ENCODE measurements at regions not wholly inside any gene's neighbourhood (a gene's known extent, or its start where the extent isn't known, plus 50 kb on each side); places are given as distances from the start of the nearest gene placed in this dataset.
"Not testable (repeated sequence)": the region's sequence is repeated elsewhere in the genome, so short reads cannot be mapped to it uniquely, and the experiment has no call there.

DNA sequence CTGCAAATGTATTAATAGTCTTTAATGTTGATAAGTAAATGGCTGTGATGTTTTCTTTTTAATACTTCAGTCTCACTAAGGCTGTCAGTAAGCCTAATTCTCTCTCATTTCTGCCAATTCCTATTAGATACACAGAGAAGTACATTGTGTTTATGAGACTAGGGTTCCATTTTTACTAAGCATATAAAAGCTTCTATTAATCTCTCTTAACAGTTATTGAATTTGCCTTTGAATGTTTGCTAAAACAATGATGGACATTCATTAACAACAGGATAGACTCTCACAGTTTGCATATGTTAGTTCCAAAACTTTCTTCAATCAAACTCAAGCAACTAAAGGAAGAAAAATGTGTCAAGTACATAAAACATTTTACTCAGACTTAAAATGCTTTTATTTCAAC lies 659.3 kb downstream of the TLE1 start:
- DNase-seq (ENCODE audit: low spot score): no peak
- TF ChIP-seq, protein P1, sequence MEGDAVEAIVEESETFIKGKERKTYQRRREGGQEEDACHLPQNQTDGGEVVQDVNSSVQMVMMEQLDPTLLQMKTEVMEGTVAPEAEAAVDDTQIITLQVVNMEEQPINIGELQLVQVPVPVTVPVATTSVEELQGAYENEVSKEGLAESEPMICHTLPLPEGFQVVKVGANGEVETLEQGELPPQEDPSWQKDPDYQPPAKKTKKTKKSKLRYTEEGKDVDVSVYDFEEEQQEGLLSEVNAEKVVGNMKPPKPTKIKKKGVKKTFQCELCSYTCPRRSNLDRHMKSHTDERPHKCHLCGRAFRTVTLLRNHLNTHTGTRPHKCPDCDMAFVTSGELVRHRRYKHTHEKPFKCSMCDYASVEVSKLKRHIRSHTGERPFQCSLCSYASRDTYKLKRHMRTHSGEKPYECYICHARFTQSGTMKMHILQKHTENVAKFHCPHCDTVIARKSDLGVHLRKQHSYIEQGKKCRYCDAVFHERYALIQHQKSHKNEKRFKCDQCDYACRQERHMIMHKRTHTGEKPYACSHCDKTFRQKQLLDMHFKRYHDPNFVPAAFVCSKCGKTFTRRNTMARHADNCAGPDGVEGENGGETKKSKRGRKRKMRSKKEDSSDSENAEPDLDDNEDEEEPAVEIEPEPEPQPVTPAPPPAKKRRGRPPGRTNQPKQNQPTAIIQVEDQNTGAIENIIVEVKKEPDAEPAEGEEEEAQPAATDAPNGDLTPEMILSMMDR (IDR thresholded peaks at IDR 0.05; ENCODE audit: extremely low read depth, missing control alignments): no peak

DNA sequence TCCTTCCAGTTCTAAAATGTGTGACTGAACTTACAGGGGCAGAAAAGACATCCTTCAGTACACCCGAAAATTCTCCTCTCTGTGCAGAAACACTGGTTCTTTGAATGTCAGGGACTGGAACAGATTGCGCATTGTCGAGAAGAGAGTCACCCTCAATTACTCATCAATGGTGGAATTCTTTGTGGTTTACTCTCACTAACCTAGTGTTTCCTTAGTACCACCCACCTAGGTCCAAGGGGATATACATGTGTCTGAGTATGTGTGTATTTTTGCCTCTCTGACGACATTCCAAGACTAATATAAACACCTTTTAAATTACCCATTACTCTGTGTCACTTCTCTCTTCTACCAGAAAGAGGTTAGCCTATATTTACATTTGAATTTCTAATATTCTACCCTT lies 660.8 kb downstream of the TLE1 start:
- no peak for DNase-seq (ENCODE audit: low spot score)

DNA sequence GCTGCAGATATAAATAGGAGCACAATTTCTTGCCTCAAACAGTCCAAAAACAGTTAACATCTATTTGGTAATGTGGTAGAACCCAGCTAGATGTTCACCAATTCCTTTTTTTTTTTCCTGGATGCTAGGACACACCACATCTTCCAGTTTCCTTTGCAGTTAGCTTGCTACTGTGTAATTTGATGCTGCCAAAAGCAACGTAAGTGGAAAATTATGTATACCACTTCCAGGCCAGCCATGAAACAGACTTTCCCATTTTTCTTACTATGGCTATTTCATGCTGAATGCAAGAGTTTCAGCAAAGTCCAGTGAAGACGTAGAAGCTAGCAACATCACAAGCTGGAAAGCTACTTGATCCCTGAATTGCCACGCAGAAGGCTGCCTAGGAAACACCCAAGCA lies 667.2 kb downstream of the TLE1 start:
- no peak for DNase-seq (ENCODE audit: low spot score)
- TF ChIP-seq, protein P1 (IDR thresholded peaks at IDR 0.05; ENCODE audit: extremely low read depth, missing control alignments): no peak

More for the DNA sequence above, 660.8 kb downstream of the TLE1 start:
- TF ChIP-seq, protein P1 (IDR thresholded peaks at IDR 0.05; ENCODE audit: extremely low read depth, missing control alignments): no peak

DNA sequence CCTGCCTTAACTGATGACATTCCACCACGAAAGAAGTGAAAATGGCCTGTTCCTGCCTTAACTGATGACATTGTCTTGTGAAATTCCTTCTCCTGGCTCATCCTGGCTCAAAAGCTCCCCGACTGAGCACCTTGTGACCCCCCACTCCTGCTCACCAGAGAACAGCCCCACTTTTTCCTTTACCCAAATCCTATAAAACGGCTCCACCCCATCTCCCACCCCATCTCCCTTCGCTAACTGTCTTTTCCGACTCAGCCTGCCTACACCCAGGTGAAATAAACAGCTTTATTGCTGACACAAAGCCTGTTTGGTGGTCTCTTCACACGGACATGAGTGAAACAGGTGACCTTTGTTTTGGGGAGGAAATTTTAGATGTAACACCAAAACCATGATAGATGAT lies 674.4 kb downstream of the TLE1 start:
- DNase-seq (ENCODE audit: low spot score): not testable (repeated sequence)

DNA sequence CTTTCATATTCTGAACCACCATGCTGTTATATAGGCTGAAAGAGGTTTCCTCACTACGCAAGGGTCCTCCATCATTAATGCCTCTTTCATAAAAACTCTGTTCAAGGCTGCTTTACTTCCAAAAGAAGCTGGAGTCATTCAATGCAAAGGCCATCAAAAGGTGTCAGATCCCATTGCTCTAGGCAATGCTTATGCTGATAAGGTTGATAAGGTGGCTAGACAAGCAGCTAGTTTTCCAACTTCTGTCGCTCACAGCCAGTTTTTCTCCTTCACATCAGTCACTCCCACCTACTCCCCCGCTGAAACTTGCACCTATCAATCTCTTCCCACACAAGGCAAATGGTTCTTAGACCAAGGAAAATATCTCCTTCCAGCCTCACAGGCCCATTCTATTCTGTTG lies 676.2 kb downstream of the TLE1 start:
- not testable (repeated sequence) for DNase-seq (ENCODE audit: low spot score)

DNA sequence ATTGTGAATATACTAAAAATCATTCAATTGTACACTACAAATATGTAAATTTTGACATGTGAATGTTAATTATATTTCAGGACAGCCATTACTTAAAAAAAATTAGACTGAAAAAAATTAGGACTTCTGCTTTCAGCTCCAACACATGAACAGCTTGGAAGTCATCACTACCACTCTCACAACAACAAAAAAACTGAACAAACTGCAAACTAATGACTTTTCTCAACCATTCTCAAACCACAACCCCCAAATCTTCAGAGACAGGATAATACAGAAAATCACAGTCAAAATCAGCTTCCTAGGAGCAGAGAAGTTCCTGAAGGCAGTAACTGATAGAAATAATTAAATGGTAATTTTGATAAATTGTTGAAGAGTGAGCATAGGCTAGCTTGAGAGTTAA lies 686.4 kb downstream of the TLE1 start:
- DNase-seq (ENCODE audit: low spot score): no peak

DNA sequence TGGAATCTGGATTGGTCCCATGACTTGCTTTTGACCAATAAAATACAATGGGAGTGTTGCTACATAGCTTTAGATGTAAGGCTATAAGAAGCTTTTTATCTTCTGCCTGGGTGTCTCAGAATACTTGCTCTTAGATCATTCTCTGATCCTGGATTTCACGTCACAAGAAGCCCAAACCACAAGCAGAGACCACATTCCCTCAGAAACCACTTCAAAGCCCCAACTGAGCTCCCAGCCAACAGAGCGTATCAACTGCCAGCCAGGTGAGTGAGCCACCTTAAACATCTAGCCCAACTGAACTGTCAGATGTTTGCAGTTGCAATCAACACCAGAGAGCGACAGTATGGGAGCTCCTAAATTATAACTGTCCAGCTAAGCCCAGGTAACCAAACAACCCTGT lies 687.1 kb downstream of the TLE1 start:
- no peak for DNase-seq (ENCODE audit: low spot score)
- TF ChIP-seq, protein P1 (IDR thresholded peaks at IDR 0.05; ENCODE audit: extremely low read depth, missing control alignments): no peak

More for the DNA sequence above, 686.4 kb downstream of the TLE1 start:
- TF ChIP-seq, protein P1 (IDR thresholded peaks at IDR 0.05; ENCODE audit: extremely low read depth, missing control alignments): no peak

DNA sequence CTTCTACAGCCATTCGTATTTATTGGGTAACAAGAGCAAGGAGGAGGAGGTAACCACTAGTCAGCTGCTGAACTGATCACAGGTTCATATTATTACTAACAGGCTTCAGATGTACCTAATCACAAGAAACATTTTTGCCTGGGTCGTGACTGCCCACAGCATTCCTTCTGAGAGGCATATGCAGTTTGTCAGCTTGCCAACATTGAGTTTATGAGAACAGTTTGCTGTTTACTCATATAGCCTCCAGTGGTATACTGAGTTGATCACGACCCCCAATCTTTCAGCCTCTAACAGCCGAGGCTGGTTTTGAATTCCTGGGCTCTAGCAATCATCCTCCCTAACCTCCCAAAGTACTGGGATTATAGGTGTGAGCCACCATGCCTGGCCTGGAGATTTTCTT lies 693.6 kb downstream of the TLE1 start:
- TF ChIP-seq, protein P1 (IDR thresholded peaks at IDR 0.05; ENCODE audit: extremely low read depth, missing control alignments): no peak

DNA sequence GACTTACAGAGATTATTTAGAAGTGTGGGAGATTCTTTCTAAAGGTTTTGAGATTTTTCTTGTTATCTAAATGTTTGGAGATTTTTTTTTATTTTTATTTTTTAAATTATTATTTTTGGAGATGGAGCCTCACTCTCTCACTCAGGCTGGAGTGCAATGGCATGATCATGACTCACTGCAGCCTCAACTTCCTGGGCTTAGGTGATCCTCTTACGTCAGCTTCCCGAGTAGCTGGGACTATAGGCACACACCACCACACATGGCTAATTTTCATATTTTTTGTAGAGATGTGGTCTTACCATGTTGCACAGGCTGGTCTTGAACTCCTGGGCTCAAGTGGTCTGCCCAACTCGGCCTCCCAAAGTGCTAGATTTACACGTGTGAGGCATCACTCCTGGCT lies 694.5 kb downstream of the TLE1 start:
- TF ChIP-seq, protein P1 (IDR thresholded peaks at IDR 0.05; ENCODE audit: extremely low read depth, missing control alignments): no peak
- no peak for DNase-seq (ENCODE audit: low spot score)

More for the DNA sequence above, 693.6 kb downstream of the TLE1 start:
- no peak for DNase-seq (ENCODE audit: low spot score)

DNA sequence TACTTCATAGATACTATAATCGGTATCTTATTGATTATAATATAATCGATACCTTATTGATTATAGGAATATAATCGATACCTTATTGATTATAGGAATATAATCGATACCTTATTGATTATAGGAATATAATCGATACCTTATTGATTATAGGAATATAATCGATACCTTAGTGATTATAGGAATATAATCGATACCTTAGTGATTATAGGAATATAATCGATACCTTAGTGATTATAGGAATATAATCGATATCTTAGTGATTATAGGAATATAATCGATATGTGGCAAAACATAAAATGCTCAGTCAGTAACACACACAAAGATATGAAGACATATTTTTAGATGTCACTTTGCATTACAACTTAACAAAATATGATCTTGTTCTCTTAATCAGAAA lies 703.8 kb downstream of the TLE1 start:
- not testable (repeated sequence) for DNase-seq (ENCODE audit: low spot score)
